ENCODE measurements at regions not wholly inside any gene's neighbourhood (a gene's known extent, or its start where the extent isn't known, plus 50 kb on each side); places are given as distances from the start of the nearest gene placed in this dataset.

DNA sequence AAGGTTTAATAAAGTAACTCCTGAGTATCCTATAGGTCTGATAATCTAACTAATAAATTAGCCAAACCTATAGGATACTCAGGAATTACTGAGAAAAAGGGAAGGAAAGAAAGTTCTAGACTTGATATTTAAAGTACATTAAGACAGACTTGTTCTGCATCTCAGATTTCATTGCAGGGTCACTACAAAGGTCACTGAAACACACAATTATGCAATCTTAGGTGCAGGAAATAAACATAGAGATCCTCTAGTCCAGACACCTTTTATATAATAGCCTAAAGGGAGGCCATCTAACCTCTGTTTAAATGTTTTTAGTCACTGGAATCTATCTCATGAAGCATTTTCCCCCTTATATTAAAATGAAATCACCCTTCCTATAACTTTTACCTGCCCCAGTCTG, 1215.7 kb downstream of the MAT2B start:
- Histone ChIP-seq H3K36me3 (ENCODE audit: low read depth) (no peaks in the 10 kb centered on the region), H3K27ac (no peak overlapping the region), H3K27me3 (replicated peaks; ENCODE audit: insufficient read depth) (no peaks in the 10 kb centered on the region), H3K4me2 (ENCODE audit: unreplicated experiment) (no peak overlapping the region), H3K9me2 (ENCODE audit: insufficient read depth) (no peaks in the 10 kb centered on the region), H3F3A (ENCODE audit: insufficient read depth) (no peaks in the 10 kb centered on the region), H3K9ac (no peak overlapping the region), H3K4me3 (no peak overlapping the region), H3K79me2 (ENCODE audit: insufficient read depth) (no peaks in the 10 kb centered on the region), H3K9me3 (ENCODE audit: low read depth) (peaks cover 2% of the 10 kb centered on the region), H4K20me1 (ENCODE audit: insufficient read depth) (no peaks in the 10 kb centered on the region), H3K4me1 (ENCODE audit: insufficient read depth) (no peaks in the 10 kb centered on the region), H2AFZ (no peak overlapping the region)
- TF ChIP-seq EZH2phosphoT487 (IDR thresholded peaks at IDR 0.05; ENCODE audit: insufficient read depth, low read depth), result no peak
- TF ChIP-seq EZH2 (IDR thresholded peaks at IDR 0.05; ENCODE audit: insufficient read depth, poor library complexity, severe bottlenecking), result no peak
- in situ Hi-C loops (cut with MboI), result no loop called here
- DNase-seq, result no peak

DNA sequence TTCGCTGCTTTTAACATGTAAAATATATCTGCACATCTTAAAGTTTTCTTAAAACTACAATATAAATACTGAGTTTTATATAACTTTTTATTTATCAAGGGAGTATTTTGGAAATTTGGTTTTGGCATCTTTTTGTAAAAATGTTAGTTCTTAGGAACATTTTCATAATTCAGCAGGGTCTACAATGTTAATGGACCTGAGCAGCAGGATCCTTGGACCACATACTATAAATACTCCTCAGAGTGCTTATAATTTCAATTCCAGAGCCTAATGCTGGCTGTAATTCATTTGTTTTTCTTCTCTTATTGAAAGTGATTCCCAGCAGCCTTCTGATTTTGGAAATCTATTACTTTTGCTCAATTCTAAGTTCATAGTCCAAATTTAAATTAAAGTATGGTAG, 1216.2 kb downstream of the MAT2B start:
- Histone ChIP-seq H3K27ac (no peak overlapping the region), H3K4me1 (ENCODE audit: insufficient read depth) (no peaks in the 10 kb centered on the region), H3K36me3 (ENCODE audit: low read depth) (no peaks in the 10 kb centered on the region), H3K4me3 (no peak overlapping the region), H3K9me2 (ENCODE audit: insufficient read depth) (no peaks in the 10 kb centered on the region), H2AFZ (no peak overlapping the region), H3K27me3 (replicated peaks; ENCODE audit: insufficient read depth) (no peaks in the 10 kb centered on the region), H3F3A (ENCODE audit: insufficient read depth) (no peaks in the 10 kb centered on the region), H4K20me1 (ENCODE audit: insufficient read depth) (no peaks in the 10 kb centered on the region), H3K9me3 (ENCODE audit: low read depth) (no peaks in the 10 kb centered on the region), H3K4me2 (ENCODE audit: unreplicated experiment) (no peak overlapping the region), H3K9ac (no peak overlapping the region), H3K79me2 (ENCODE audit: insufficient read depth) (no peaks in the 10 kb centered on the region)
- TF ChIP-seq EZH2phosphoT487 (IDR thresholded peaks at IDR 0.05; ENCODE audit: insufficient read depth, low read depth) (no peak), EZH2 (IDR thresholded peaks at IDR 0.05; ENCODE audit: insufficient read depth, poor library complexity, severe bottlenecking) (no peak)
- in situ Hi-C loops (cut with MboI), result no loop called here
- DNase-seq, result no peak
- 3 to 4% methylated on average over 1 of the region's 1 CpG for WGBS, 2 experiments (ENCODE audit: low coverage in 1 of 2, low lambda C conversion rate in 2 of 2, missing lambda C conversion rate in 2 of 2)

DNA sequence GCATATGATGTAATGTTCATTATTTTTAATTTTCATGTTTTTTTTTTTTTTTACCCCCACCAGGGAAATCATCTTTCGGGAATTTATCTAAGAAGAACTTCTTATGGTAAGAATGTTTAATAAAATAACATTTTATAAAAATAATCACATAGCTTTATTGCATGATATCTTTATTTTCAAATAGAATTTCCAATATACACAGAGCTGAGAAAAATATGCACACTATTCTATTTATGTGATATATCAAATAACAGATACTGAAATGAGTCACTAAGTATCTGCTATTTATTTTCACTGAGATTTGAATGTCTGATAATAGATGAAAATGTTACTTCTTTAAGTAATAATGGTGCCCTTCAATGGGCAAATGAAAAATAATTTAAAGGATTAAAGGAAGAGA, 1217.3 kb downstream of the MAT2B start:
- Histone ChIP-seq H3K27me3 (replicated peaks; ENCODE audit: insufficient read depth) (no peaks in the 10 kb centered on the region), H3K9me3 (ENCODE audit: low read depth) (no peaks in the 10 kb centered on the region), H3K9ac (no peak overlapping the region), H3K4me3 (no peak overlapping the region), H3K9me2 (ENCODE audit: insufficient read depth) (no peaks in the 10 kb centered on the region), H4K20me1 (ENCODE audit: insufficient read depth) (no peaks in the 10 kb centered on the region), H3K27ac (no peak overlapping the region), H3F3A (ENCODE audit: insufficient read depth) (no peaks in the 10 kb centered on the region), H3K4me2 (ENCODE audit: unreplicated experiment) (no peak overlapping the region), H2AFZ (no peak overlapping the region), H3K4me1 (ENCODE audit: insufficient read depth) (no peaks in the 10 kb centered on the region), H3K36me3 (ENCODE audit: low read depth) (no peaks in the 10 kb centered on the region), H3K79me2 (ENCODE audit: insufficient read depth) (no peaks in the 10 kb centered on the region)
- 29 to 58% methylated on average over 1 of the region's 1 CpG for WGBS, 2 experiments (ENCODE audit: low coverage in 1 of 2, low lambda C conversion rate in 2 of 2, missing lambda C conversion rate in 2 of 2)
- no peak for DNase-seq
- no peak for TF ChIP-seq EZH2phosphoT487 (IDR thresholded peaks at IDR 0.05; ENCODE audit: insufficient read depth, low read depth)
- no peak for TF ChIP-seq EZH2 (IDR thresholded peaks at IDR 0.05; ENCODE audit: insufficient read depth, poor library complexity, severe bottlenecking)
- in situ Hi-C loops (cut with MboI), result no loop called here

DNA sequence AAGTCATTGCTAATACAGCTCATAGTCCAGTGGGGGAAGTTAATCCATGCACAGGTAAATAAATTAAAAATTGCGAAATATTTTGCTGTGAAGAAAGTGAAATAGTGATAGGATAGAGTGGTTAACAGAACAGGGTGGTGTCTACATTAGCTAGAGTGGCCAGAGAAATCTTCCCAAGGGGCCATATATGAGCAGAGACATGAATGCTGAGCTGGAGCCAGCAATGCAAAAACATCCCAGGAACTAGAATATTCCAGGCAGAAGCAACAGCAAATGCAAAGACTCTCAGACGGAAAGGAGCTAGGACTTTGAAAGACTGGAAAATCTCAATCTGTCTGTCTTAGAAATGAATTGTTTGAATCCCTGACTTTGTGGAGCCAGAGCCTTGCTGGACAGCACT, 1221.6 kb downstream of the MAT2B start:
- Histone ChIP-seq H3K9me2 (ENCODE audit: insufficient read depth) (no peaks in the 10 kb centered on the region), H3K36me3 (ENCODE audit: low read depth) (no peaks in the 10 kb centered on the region), H3K4me2 (ENCODE audit: unreplicated experiment) (no peak overlapping the region), H2AFZ (no peak overlapping the region), H3K4me1 (ENCODE audit: insufficient read depth) (no peaks in the 10 kb centered on the region), H3K27me3 (replicated peaks; ENCODE audit: insufficient read depth) (no peaks in the 10 kb centered on the region), H3K79me2 (ENCODE audit: insufficient read depth) (no peaks in the 10 kb centered on the region), H3K9ac (no peak overlapping the region), H4K20me1 (ENCODE audit: insufficient read depth) (no peaks in the 10 kb centered on the region), H3K9me3 (ENCODE audit: low read depth) (no peaks in the 10 kb centered on the region), H3K4me3 (no peak overlapping the region), H3F3A (ENCODE audit: insufficient read depth) (no peaks in the 10 kb centered on the region), H3K27ac (no peak overlapping the region)
- WGBS, 2 experiments (ENCODE audit: low coverage in 1 of 2, low lambda C conversion rate in 2 of 2, missing lambda C conversion rate in 2 of 2), result 27 to 31% methylated on average over 2 of the region's 2 CpGs
- in situ Hi-C loops (cut with MboI), result no loop called here
- DNase-seq, result no peak
- no peak for TF ChIP-seq EZH2phosphoT487 (IDR thresholded peaks at IDR 0.05; ENCODE audit: insufficient read depth, low read depth)
- TF ChIP-seq EZH2 (IDR thresholded peaks at IDR 0.05; ENCODE audit: insufficient read depth, poor library complexity, severe bottlenecking), result no peak

DNA sequence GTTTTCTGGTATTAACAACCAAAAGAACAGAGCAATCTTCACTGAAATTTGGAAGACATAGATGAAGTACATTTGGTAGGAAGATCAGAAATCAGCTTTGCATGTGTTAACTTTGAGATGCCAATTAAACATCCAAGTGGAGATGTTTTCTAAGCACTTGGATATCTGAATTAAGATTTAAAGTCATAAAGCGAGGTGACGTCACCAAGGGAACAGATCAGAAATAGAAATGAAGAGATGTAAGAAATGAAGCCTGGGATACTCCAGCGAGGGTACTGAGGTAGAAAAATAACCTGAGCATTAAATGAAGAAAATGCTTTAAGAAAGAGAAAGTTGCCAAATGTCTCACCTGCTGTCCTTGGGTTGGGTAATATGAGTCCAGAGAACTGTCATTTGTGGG, 1223.3 kb downstream of the MAT2B start:
- H3K79me2 ChIP-seq (ENCODE audit: insufficient read depth), result no peaks in the 10 kb centered on the region
- no peaks in the 10 kb centered on the region for H4K20me1 ChIP-seq (ENCODE audit: insufficient read depth)
- peaks cover 4% of the 10 kb centered on the region for H3K9me3 ChIP-seq (ENCODE audit: low read depth)
- H3K4me1 ChIP-seq (ENCODE audit: insufficient read depth), result no peaks in the 10 kb centered on the region
- in situ Hi-C loops (cut with MboI), result no loop called here
- no peak for DNase-seq
- no peak for TF ChIP-seq EZH2phosphoT487 (IDR thresholded peaks at IDR 0.05; ENCODE audit: insufficient read depth, low read depth)
- TF ChIP-seq EZH2 (IDR thresholded peaks at IDR 0.05; ENCODE audit: insufficient read depth, poor library complexity, severe bottlenecking), result no peak
- 36 to 50% methylated on average over 3 of the region's 3 CpGs for WGBS, 2 experiments (ENCODE audit: low coverage in 1 of 2, low lambda C conversion rate in 2 of 2, missing lambda C conversion rate in 2 of 2)
- H3K36me3 ChIP-seq (ENCODE audit: low read depth), result no peaks in the 10 kb centered on the region
- no peak overlapping the region for H3K4me2 ChIP-seq (ENCODE audit: unreplicated experiment)
- no peaks in the 10 kb centered on the region for H3K9me2 ChIP-seq (ENCODE audit: insufficient read depth)
- H3K9ac ChIP-seq, result no peak overlapping the region
- no peaks in the 10 kb centered on the region for H3K27me3 ChIP-seq (replicated peaks; ENCODE audit: insufficient read depth)
- no peaks in the 10 kb centered on the region for H3F3A ChIP-seq (ENCODE audit: insufficient read depth)
- no peak overlapping the region for H2AFZ ChIP-seq
- no peak overlapping the region for H3K27ac ChIP-seq
- H3K4me3 ChIP-seq, result no peak overlapping the region
